OCI-LY3 (cell line): ENCODE measurements at regions not wholly inside any gene's neighbourhood (a gene's known extent, or its start where the extent isn't known, plus 50 kb on each side); places are given as distances from the start of the nearest gene placed in this dataset.
"Not testable (repeated sequence)": the region's sequence is repeated elsewhere in the genome, so short reads cannot be mapped to it uniquely, and the experiment has no call there.

ENCODE experiments used
- H2AFZ ChIP-seq: fragments of 200-600, 300-600 bp; shearing (Covaris generic); 2 replicates; pipeline ENCODE4 v1.6.0; 2014; ENCODE audit warnings: antibody characterized with exemption, low read depth, low read length
- H3K27ac ChIP-seq: fragments of 200-600, 300-600 bp; sonication (generic); 2 replicates; pipeline ENCODE4 v1.5.1; 2014; ENCODE audit warnings: mild to moderate bottlenecking, low read length, moderate library complexity, mixed read lengths
- H3K27me3 ChIP-seq: fragments of 200-600, 300-600 bp; sonication (generic); 2 replicates; pipeline ENCODE4 v1.6.1; 2014; ENCODE audit warnings: low read depth, low read length, mixed read lengths
- H3K36me3 ChIP-seq: fragments of 200-600, 300-600 bp; sonication (generic); replicated peaks from 2 replicates; pipeline ENCODE3; 2014; ENCODE audit warnings: low read depth, low read length, mixed read lengths
- H3K4me1 ChIP-seq: fragments of 300-600, 200-600 bp; sonication (generic); 2 replicates; pipeline ENCODE4 v1.6.1; 2014; ENCODE audit warnings: low read length, mixed read lengths
- H3K4me2 ChIP-seq: fragments of 200-600, 300-600 bp; sonication (generic); 2 replicates; pipeline ENCODE4 v1.6.1; 2014; ENCODE audit warnings: low read length, mixed read lengths
- H3K4me3 ChIP-seq: fragments of 300-600, 200-600 bp; sonication (generic); 2 replicates; pipeline ENCODE4 v1.5.1; 2014; ENCODE audit warnings: antibody characterized with exemption, mild to moderate bottlenecking, low read length, moderate library complexity
- H3K79me2 ChIP-seq: fragments of 300-600, 200-600 bp; shearing (Covaris generic); 2 replicates; pipeline ENCODE4 v1.6.1; 2014; ENCODE audit warnings: mild to moderate bottlenecking, low read length, mixed read lengths
- H3K9ac ChIP-seq: fragments of 300-600, 200-600 bp; shearing (Covaris generic); 2 replicates; pipeline ENCODE4 v1.6.0; 2014; ENCODE audit warnings: mild to moderate bottlenecking, low read length, moderate library complexity
- H3K9me3 ChIP-seq: fragments of 200-600, 300-600 bp; shearing (Covaris generic); 2 replicates; pipeline ENCODE4 v1.6.1; 2014; ENCODE audit warnings: low read length, mixed read lengths; ENCODE audit not compliant: insufficient read depth
- H4K20me1 ChIP-seq: fragments of 200-600, 300-600 bp; sonication (generic); 2 replicates; pipeline ENCODE4 v1.6.1; 2016; ENCODE audit warnings: low read length, mixed read lengths; ENCODE audit not compliant: insufficient read depth
- EZH2phosphoT487 ChIP-seq: fragments of 200-600 bp; shearing (Covaris generic); IDR thresholded peaks from 2 replicates; pipeline ENCODE4 v1.6.1; 2018; ENCODE audit warnings: antibody characterized with exemption, mixed run types, low read depth
- TF ChIP-seq, protein P1 (sequence below): fragments of 200-600, 300-600 bp; sonication (generic); IDR thresholded peaks from 2 replicates; pipeline ENCODE4 v1.5.1; 2014; ENCODE audit warnings: antibody characterized with exemption, low read length, low read depth

GRCh38 chr12:89267404-89267803 lies 84.9 kb downstream of the DUSP6 start:
- Histone ChIP-seq H3K27me3 (no peaks in the 10 kb centered on the region), H3K4me2 (no peak overlapping the region)

DNA sequence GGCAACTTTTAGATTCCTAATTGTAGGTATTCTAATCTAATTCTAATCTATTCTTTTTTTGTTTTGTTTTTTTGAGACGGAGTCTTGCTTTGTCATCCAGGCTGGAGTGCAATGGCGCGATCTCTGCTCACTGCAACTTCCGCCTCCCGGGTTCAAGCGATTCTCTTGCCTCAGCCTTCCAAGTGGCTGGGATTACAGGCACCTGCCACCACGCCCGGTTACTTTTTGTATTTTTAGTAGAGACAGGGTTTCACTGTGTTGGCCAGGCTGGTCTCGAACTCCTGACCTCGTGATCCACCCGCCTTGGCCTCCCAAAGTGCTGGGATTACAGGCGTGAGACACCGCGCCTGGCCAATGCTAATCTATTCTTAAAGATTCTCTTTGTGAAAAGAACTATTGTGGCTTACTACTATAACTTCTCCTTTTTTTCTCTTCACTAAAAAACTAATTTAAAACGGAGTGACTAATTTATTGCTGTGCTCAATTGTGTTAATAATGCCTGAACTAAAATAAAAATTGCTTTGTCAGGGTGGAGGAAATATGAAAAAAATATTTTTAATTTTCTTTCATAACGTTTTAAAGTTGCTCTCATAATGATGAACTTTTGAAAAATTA lies 85.6 kb downstream of the DUSP6 start:
- not testable (repeated sequence) for H3K9me3 ChIP-seq, H3K27ac ChIP-seq, H3K4me1 ChIP-seq, H4K20me1 ChIP-seq, H3K36me3 ChIP-seq, H2AFZ ChIP-seq, H3K4me3 ChIP-seq, H3K79me2 ChIP-seq, H3K4me2 ChIP-seq, H3K27me3 ChIP-seq, H3K9ac ChIP-seq

More at GRCh38 chr12:89267404-89267803, 84.9 kb downstream of the DUSP6 start:
- no peak overlapping the region for H2AFZ ChIP-seq
- no peak overlapping the region for H3K9ac ChIP-seq
- no peaks in the 10 kb centered on the region for H3K36me3 ChIP-seq
- H4K20me1 ChIP-seq, result no peaks in the 10 kb centered on the region
- TF ChIP-seq, protein P1, sequence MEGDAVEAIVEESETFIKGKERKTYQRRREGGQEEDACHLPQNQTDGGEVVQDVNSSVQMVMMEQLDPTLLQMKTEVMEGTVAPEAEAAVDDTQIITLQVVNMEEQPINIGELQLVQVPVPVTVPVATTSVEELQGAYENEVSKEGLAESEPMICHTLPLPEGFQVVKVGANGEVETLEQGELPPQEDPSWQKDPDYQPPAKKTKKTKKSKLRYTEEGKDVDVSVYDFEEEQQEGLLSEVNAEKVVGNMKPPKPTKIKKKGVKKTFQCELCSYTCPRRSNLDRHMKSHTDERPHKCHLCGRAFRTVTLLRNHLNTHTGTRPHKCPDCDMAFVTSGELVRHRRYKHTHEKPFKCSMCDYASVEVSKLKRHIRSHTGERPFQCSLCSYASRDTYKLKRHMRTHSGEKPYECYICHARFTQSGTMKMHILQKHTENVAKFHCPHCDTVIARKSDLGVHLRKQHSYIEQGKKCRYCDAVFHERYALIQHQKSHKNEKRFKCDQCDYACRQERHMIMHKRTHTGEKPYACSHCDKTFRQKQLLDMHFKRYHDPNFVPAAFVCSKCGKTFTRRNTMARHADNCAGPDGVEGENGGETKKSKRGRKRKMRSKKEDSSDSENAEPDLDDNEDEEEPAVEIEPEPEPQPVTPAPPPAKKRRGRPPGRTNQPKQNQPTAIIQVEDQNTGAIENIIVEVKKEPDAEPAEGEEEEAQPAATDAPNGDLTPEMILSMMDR, result no peak
- no peak for TF ChIP-seq EZH2phosphoT487
- no peak overlapping the region for H3K4me3 ChIP-seq
- H3K27ac ChIP-seq, result no peak overlapping the region
- no peaks in the 10 kb centered on the region for H3K4me1 ChIP-seq
- H3K9me3 ChIP-seq, result no peaks in the 10 kb centered on the region
- no peaks in the 10 kb centered on the region for H3K79me2 ChIP-seq

- Histone ChIP-seq H3K4me2 (no peak overlapping the region), H3K9ac (no peak overlapping the region)
Measured at GRCh38 chr12:89264837-89265236, 87.5 kb downstream of the DUSP6 start.

DNA sequence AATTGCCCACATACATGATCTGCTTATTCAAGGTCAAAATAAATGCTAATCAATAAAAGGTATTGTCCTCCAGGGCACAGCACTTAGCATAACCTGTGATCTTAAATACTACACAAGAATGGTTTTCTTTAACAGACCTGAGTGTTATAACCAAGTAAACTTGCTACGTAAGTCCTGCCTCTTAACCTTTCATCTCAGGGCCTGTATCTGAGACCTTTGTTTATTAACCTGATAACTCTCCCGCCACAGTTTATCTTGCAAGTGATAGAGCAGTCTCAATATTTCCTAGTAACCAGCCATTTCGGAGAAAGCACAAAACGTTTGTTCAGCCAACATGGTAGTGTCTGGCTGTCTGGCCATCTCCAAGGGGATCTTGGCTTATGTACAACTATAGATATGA lies 88.4 kb downstream of the DUSP6 start:
- no peaks in the 10 kb centered on the region for H3K9me3 ChIP-seq
- no peaks in the 10 kb centered on the region for H3K79me2 ChIP-seq
- H3K4me3 ChIP-seq, result no peak overlapping the region
- H3K36me3 ChIP-seq, result no peaks in the 10 kb centered on the region
- TF ChIP-seq, protein P1, result no peak
- TF ChIP-seq EZH2phosphoT487, result no peak
- H3K4me1 ChIP-seq, result no peaks in the 10 kb centered on the region
- no peak overlapping the region for H2AFZ ChIP-seq
- H3K27me3 ChIP-seq, result no peaks in the 10 kb centered on the region
- no peaks in the 10 kb centered on the region for H4K20me1 ChIP-seq
- no peak overlapping the region for H3K4me2 ChIP-seq
- H3K27ac ChIP-seq, result no peak overlapping the region
- H3K9ac ChIP-seq, result no peak overlapping the region

More at GRCh38 chr12:89264837-89265236, 87.5 kb downstream of the DUSP6 start:
- Histone ChIP-seq H4K20me1 (no peaks in the 10 kb centered on the region), H3K36me3 (no peaks in the 10 kb centered on the region), H3K79me2 (no peaks in the 10 kb centered on the region), H3K9me3 (no peaks in the 10 kb centered on the region), H3K27ac (no peak overlapping the region), H3K27me3 (no peaks in the 10 kb centered on the region), H3K4me1 (no peaks in the 10 kb centered on the region), H2AFZ (no peak overlapping the region), H3K4me3 (no peak overlapping the region)
- TF ChIP-seq, protein P1, result no peak
- no peak for TF ChIP-seq EZH2phosphoT487
